GM12878 (cell line): ENCODE measurements at regions not wholly inside any gene's neighbourhood (a gene's known extent, or its start where the extent isn't known, plus 50 kb on each side); places are given as distances from the start of the nearest gene placed in this dataset.

Source experiments
- ATAC-seq: fragments of 200-7000 bp; cut with Tn5 transposase; 3 replicates; pipeline ENCODE4 v1.9.1; 2020; ENCODE audit warnings: mild to moderate bottlenecking, moderate library complexity
- BruUV-seq: library from RNA; stranded (reverse); fragments of 400-500 nt; replicated peaks from 2 replicates; lab custom pipeline; 2021; lab: Mats Ljungman, UMichigan
- CTCF ChIA-PET: fragments of 300-600 bp; sonication (Branson Sonifier 250); formaldehyde crosslinking; extraction: SDS; loops from one replicate; lab custom pipeline; 2021; ENCODE audit warnings: inconsistent platforms; lab: Yijun Ruan, JAX
- POLR2A ChIA-PET: fragments of 350-600 bp; formaldehyde crosslinking; extraction: SDS; loops from one replicate; lab custom pipeline; 2021; ENCODE audit warnings: inconsistent platforms; lab: Charles Lee
- RAD21 ChIA-PET: fragments of 300-600 bp; sonication (Branson Sonifier 250); formaldehyde crosslinking; loops from one replicate; lab custom pipeline; 2023; ENCODE audit warnings: antibody characterized with exemption; ENCODE audit not compliant: unreplicated experiment; lab: Charles Lee
- SMC1A ChIA-PET: fragments of 300-600 bp; sonication (Branson Sonifier 250); formaldehyde crosslinking; loops from one replicate; lab custom pipeline; 2023; ENCODE audit not compliant: unreplicated experiment, uncharacterized antibody; lab: Charles Lee
- DNase-seq: peaks from one replicate; pipeline ENCODE4 v3.0.0-alpha.2; 2011; ENCODE audit warnings: low read depth, low spot score
- FAIRE-seq: peaks from 3 replicates; lab custom pipeline; 2011; peaks lifted over from hg19 to GRCh38; lab: Jason Lieb, UNC
- H2AFZ ChIP-seq: 2 replicates; pipeline ENCODE4 v1.6.0; 2011; ENCODE audit warnings: low read depth, low read length, control low read depth; ENCODE audit not compliant: control insufficient read depth
- H3K27ac ChIP-seq: 2 replicates; pipeline ENCODE4 v1.5.1; 2011; ENCODE audit warnings: control low read depth; ENCODE audit not compliant: control insufficient read depth, insufficient read depth
- H3K27me3 ChIP-seq, 2 experiments: replicated peaks in 1 of 2; 2 replicates each; pipeline versions ENCODE4 v1.6.0 to v1.6.1; 2011; ENCODE audit warnings: low read length in 1 of 2; ENCODE audit not compliant: control insufficient read depth in 2 of 2, insufficient read depth in 2 of 2
- H3K36me3 ChIP-seq, 2 experiments: 2 replicates each; pipeline ENCODE4 v1.5.1; 2011; ENCODE audit warnings: low read length in 1 of 2; ENCODE audit not compliant: control insufficient read depth in 2 of 2, insufficient read depth in 2 of 2
- H3K4me1 ChIP-seq: 2 replicates; pipeline ENCODE4 v1.6.1; 2011; ENCODE audit warnings: mild to moderate bottlenecking, low read length, moderate library complexity, mixed read lengths; ENCODE audit not compliant: control insufficient read depth, insufficient read depth
- H3K4me2 ChIP-seq: 2 replicates; pipeline ENCODE4 v1.6.0; 2011; ENCODE audit warnings: control low read depth; ENCODE audit not compliant: control insufficient read depth, insufficient read depth
- H3K4me3 ChIP-seq: fragments of 200-600 bp; sonication (generic); 2 replicates; pipeline ENCODE4 v1.5.1; 2016
- H3K79me2 ChIP-seq: 2 replicates; pipeline ENCODE4 v1.6.0; 2011; ENCODE audit warnings: low read length; ENCODE audit not compliant: control insufficient read depth, insufficient read depth
- H3K9ac ChIP-seq: 2 replicates; pipeline ENCODE4 v1.8.0; 2011; ENCODE audit warnings: low read length, control low read depth, mixed read lengths; ENCODE audit not compliant: control insufficient read depth, insufficient read depth
- H3K9me3 ChIP-seq: replicated peaks from 3 replicates; pipeline ENCODE4 v1.5.1; 2011; ENCODE audit warnings: mild to moderate bottlenecking, low read length; ENCODE audit not compliant: control insufficient read depth, insufficient read depth
- H4K20me1 ChIP-seq: 2 replicates; pipeline ENCODE4 v1.6.0; 2011; ENCODE audit not compliant: control insufficient read depth, insufficient read depth
- CBX5 ChIP-seq: sonication (generic); IDR thresholded peaks from 2 replicates; pipeline ENCODE4 v1.6.1; 2016; ENCODE audit warnings: low read depth, moderate library complexity, mild to moderate bottlenecking, inconsistent platforms
- CHD2 ChIP-seq: IDR thresholded peaks from 2 replicates; pipeline ENCODE4 v1.6.1; 2011; ENCODE audit warnings: low read depth, low read length, improper control_type of control experiment, borderline replicate concordance
- CHD4 ChIP-seq: fragments of 200-600 bp; sonication (generic); IDR thresholded peaks from 2 replicates; pipeline ENCODE4 v1.6.1; 2016; ENCODE audit warnings: mild to moderate bottlenecking
- DPF2 ChIP-seq: fragments of 450-650 bp; IDR thresholded peaks from 2 replicates; pipeline ENCODE4 v1.6.1; 2017; ENCODE audit warnings: mild to moderate bottlenecking
- IKZF2 ChIP-seq, 2 experiments: fragments of 450-650 bp; IDR thresholded peaks; 2 replicates each; pipeline ENCODE4 v1.6.1; 2017; ENCODE audit warnings: mild to moderate bottlenecking in 2 of 2, moderate library complexity in 2 of 2
- KDM1A ChIP-seq: fragments of 200-600 bp; sonication (generic); IDR thresholded peaks from 2 replicates; pipeline ENCODE4 v1.6.1; 2016; ENCODE audit warnings: borderline replicate concordance
- NRF1 ChIP-seq: conservative IDR thresholded peaks from 2 replicates; pipeline ENCODE4 v1.6.1; 2011; ENCODE audit warnings: mild to moderate bottlenecking, low read depth, low read length, improper control_type of control experiment
- SP1 ChIP-seq: IDR thresholded peaks from one replicate; pipeline ENCODE4 v1.6.1; 2011; ENCODE audit warnings: low read depth, low read length
- WGBS: methylation state at CpG from one replicate; pipeline ENCODE4 v1.1.6; 2016; ENCODE audit warnings: low lambda C conversion rate; ENCODE audit not compliant: insufficient replicate concordance, insufficient coverage; ENCODE audit errors: missing lambda C conversion rate; 5-methylcytosine and 5-hydroxymethylcytosine counted together
- in situ Hi-C: fragments of 300-500 bp; cut with MboI; formaldehyde crosslinking; loops from 9 replicates; pipeline ENCODE4 v1.14.3; 2018; ENCODE audit warnings: mixed read lengths
- intact Hi-C: fragments of 100-400 bp; cut with micrococcal nuclease; formaldehyde crosslinking; loops from one replicate; pipeline ENCODE4 v1.14.2; 2022; ENCODE audit not compliant: unreplicated experiment
- TF ChIP-seq, protein P1 (sequence below): fragments of 450-650 bp; formaldehyde crosslinking; IDR thresholded peaks from 2 replicates; pipeline ENCODE4 v1.5.0; 2022; ENCODE audit warnings: mild to moderate bottlenecking, missing genetic modification characterization

DNA sequence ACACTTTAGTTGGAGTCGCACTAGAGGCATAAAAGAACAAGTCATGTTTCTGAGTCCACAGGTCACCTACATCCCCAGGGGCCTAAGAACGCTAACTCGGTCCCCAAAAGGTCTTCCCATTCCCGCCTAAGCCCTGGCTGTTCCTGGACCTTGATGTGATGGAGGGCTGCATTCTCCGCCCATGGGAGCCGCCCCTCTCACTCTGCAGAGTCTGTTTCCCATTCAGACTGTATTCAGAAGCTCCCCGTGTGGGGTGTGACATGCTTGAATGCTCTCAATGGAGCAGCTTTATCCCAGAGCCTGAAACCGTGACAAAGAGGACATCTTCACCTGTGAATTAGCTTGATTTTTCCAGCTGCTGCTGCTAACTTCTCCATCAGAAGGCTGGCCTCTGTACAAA lies 319.0 kb upstream of the KLHL29 start:
- in situ Hi-C loops (no loop called here), intact Hi-C loops (no loop called here)
- H3K79me2 ChIP-seq, result no peaks in the 10 kb centered on the region
- RAD21 ChIA-PET, result no interaction called here
- no peak for FAIRE-seq
- H4K20me1 ChIP-seq, result no peaks in the 10 kb centered on the region
- POLR2A ChIA-PET, result no interaction called here
- CTCF ChIA-PET, result interaction anchor here (1.0 to 1.2 kb wide), 2 partner anchors 9 to 30 kb away, joined by 3 read pairs; no protein-coding TSS in a partner anchor
- SMC1A ChIA-PET, result no interaction called here
- no peak for DNase-seq
- TF ChIP-seq IKZF2 (IDR thresholded peaks at IDR 0.05), result no peak
- TF ChIP-seq SP1, result no peak
- no peak for TF ChIP-seq NRF1
- TF ChIP-seq CBX5, result no peak
- TF ChIP-seq, protein P1, sequence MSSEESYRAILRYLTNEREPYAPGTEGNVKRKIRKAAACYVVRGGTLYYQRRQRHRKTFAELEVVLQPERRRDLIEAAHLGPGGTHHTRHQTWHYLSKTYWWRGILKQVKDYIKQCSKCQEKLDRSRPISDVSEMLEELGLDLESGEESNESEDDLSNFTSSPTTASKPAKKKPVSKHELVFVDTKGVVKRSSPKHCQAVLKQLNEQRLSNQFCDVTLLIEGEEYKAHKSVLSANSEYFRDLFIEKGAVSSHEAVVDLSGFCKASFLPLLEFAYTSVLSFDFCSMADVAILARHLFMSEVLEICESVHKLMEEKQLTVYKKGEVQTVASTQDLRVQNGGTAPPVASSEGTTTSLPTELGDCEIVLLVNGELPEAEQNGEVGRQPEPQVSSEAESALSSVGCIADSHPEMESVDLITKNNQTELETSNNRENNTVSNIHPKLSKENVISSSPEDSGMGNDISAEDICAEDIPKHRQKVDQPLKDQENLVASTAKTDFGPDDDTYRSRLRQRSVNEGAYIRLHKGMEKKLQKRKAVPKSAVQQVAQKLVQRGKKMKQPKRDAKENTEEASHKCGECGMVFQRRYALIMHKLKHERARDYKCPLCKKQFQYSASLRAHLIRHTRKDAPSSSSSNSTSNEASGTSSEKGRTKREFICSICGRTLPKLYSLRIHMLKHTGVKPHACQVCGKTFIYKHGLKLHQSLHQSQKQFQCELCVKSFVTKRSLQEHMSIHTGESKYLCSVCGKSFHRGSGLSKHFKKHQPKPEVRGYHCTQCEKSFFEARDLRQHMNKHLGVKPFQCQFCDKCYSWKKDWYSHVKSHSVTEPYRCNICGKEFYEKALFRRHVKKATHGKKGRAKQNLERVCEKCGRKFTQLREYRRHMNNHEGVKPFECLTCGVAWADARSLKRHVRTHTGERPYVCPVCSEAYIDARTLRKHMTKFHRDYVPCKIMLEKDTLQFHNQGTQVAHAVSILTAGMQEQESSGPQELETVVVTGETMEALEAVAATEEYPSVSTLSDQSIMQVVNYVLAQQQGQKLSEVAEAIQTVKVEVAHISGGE (CRISPR knock-in tag), result no peak
- TF ChIP-seq DPF2, result no peak
- TF ChIP-seq KDM1A, result no peak
- no peak for TF ChIP-seq CHD2
- TF ChIP-seq CHD4, result no peak
- H3K4me3 ChIP-seq, result no peak overlapping the region
- H2AFZ ChIP-seq, result no peak overlapping the region
- H3K27me3 ChIP-seq, result no peaks in the 10 kb centered on the region; a peak in 1 of 4 replicates
- BruUV-seq, result no TSS peak
- no peak for ATAC-seq
- no peaks in the 10 kb centered on the region for H3K36me3 ChIP-seq
- H3K4me2 ChIP-seq, result no peak overlapping the region
- H3K9ac ChIP-seq, result no peak overlapping the region
- no peaks in the 10 kb centered on the region for H3K9me3 ChIP-seq
- no peak overlapping the region for H3K27ac ChIP-seq
- 17% methylated on average over 8 of the region's 8 CpGs for WGBS
- H3K4me1 ChIP-seq, result no peaks in the 10 kb centered on the region
